Glutamatergic neuron (in vitro differentiated cells): ENCODE measurements at regions not wholly inside any gene's neighbourhood (a gene's known extent, or its start where the extent isn't known, plus 50 kb on each side); places are given as distances from the start of the nearest gene placed in this dataset.

Source experiments
- DNase-seq: peaks from one replicate; pipeline ENCODE4 v3.0.0; 2022
- H3K27ac Mint-ChIP-seq: one replicate; pipeline ENCODE4 v1.8.0; 2020; ENCODE audit warnings: mild to moderate bottlenecking, mixed read lengths, inconsistent platforms; ENCODE audit not compliant: unreplicated experiment
- H3K27me3 Mint-ChIP-seq: one replicate; pipeline ENCODE4 v1.8.0; 2020; ENCODE audit warnings: mild to moderate bottlenecking, moderate library complexity, mixed read lengths, inconsistent platforms; ENCODE audit not compliant: unreplicated experiment
- H3K36me3 Mint-ChIP-seq: one replicate; pipeline ENCODE4 v1.8.0; 2020; ENCODE audit warnings: mild to moderate bottlenecking, mixed read lengths, inconsistent platforms; ENCODE audit not compliant: unreplicated experiment
- H3K4me1 Mint-ChIP-seq: one replicate; pipeline ENCODE4 v1.8.0; 2020; ENCODE audit warnings: mild to moderate bottlenecking, low read depth, mixed read lengths, inconsistent platforms; ENCODE audit not compliant: unreplicated experiment
- H3K4me3 Mint-ChIP-seq: one replicate; pipeline ENCODE4 v1.8.0; 2020; ENCODE audit warnings: mild to moderate bottlenecking, mixed read lengths, inconsistent platforms; ENCODE audit not compliant: unreplicated experiment
- H3K9me3 Mint-ChIP-seq: one replicate; pipeline ENCODE4 v1.8.0; 2020; ENCODE audit warnings: mild to moderate bottlenecking, moderate library complexity, mixed read lengths, inconsistent platforms; ENCODE audit not compliant: unreplicated experiment
- CTCF ChIP-seq: fragments of 200-600 bp; sonication (generic); IDR thresholded peaks from one replicate; pipeline ENCODE4 v1.5.0; 2021; ENCODE audit not compliant: partially characterized antibody, unreplicated experiment

- H3K9me3 Mint-ChIP-seq = no peaks in the 10 kb centered on the region
- no peak for TF ChIP-seq CTCF
- H3K27me3 Mint-ChIP-seq = no peaks in the 10 kb centered on the region
- no peak overlapping the region for H3K4me3 Mint-ChIP-seq
- DNase-seq = no peak
- no peaks in the 10 kb centered on the region for H3K36me3 Mint-ChIP-seq
- H3K4me1 Mint-ChIP-seq = no peaks in the 10 kb centered on the region
- no peak overlapping the region for H3K27ac Mint-ChIP-seq
These were observed 404.7 kb downstream of the SOX2 start for GRCh38 chr3:182116386-182116785.

GRCh38 chr3:182117131-182117530, 405.4 kb downstream of the SOX2 start:
- Mint-ChIP-seq H3K4me3 (no peak overlapping the region), H3K36me3 (no peaks in the 10 kb centered on the region), H3K4me1 (no peaks in the 10 kb centered on the region), H3K27ac (no peak overlapping the region), H3K27me3 (no peaks in the 10 kb centered on the region), H3K9me3 (no peaks in the 10 kb centered on the region)
- DNase-seq = no peak
- no peak for TF ChIP-seq CTCF

GRCh38 chr3:182117583-182117982, 405.9 kb downstream of the SOX2 start:
- no peaks in the 10 kb centered on the region for H3K4me1 Mint-ChIP-seq
- H3K27ac Mint-ChIP-seq = no peak overlapping the region
- H3K36me3 Mint-ChIP-seq = no peaks in the 10 kb centered on the region
- H3K27me3 Mint-ChIP-seq = no peaks in the 10 kb centered on the region
- no peak for TF ChIP-seq CTCF
- no peak for DNase-seq
- H3K9me3 Mint-ChIP-seq = no peaks in the 10 kb centered on the region
- H3K4me3 Mint-ChIP-seq = no peak overlapping the region

GRCh38 chr3:182118066-182118465, 406.3 kb downstream of the SOX2 start:
- Mint-ChIP-seq H3K4me1 (no peaks in the 10 kb centered on the region), H3K4me3 (no peak overlapping the region), H3K27ac (no peak overlapping the region), H3K27me3 (no peaks in the 10 kb centered on the region), H3K36me3 (no peaks in the 10 kb centered on the region), H3K9me3 (no peaks in the 10 kb centered on the region)
- no peak for DNase-seq
- TF ChIP-seq CTCF = no peak

- no peak overlapping the region for H3K27ac Mint-ChIP-seq
- no peak overlapping the region for H3K4me3 Mint-ChIP-seq
- no peak for TF ChIP-seq CTCF
- peaks cover 2% of the 10 kb centered on the region for H3K4me1 Mint-ChIP-seq
- H3K27me3 Mint-ChIP-seq = no peaks in the 10 kb centered on the region
- H3K36me3 Mint-ChIP-seq = no peaks in the 10 kb centered on the region
- H3K9me3 Mint-ChIP-seq = no peaks in the 10 kb centered on the region
- DNase-seq = no peak
These were observed 409.7 kb downstream of the SOX2 start for GRCh38 chr3:182121401-182121800.
